ENCODE measurements at regions not wholly inside any gene's neighbourhood (a gene's known extent, or its start where the extent isn't known, plus 50 kb on each side); places are given as distances from the start of the nearest gene placed in this dataset.

DNA sequence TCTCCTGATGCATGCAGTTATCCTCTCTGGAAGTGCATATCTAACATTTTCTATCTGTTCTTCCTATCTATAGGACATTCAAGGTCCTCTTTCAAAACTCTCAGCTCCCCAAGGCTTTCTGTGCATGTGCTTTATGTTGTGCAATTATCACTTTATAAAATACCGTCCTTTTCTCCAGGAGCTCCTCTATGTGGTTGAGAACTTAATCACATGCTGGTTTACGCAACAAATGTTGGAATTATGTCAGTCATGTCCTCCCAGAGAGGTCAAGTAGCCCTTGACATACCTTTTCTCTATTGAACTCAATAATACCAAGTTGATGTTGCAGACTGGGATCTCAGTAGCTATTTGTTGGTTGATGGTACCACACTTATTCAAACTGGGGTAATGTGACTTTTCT, 388.4 kb downstream of the BTBD3 start (continued):
- TF ChIP-seq REST (IDR thresholded peaks at IDR 0.05) = no peak
- no peak for TF ChIP-seq RXRA (IDR thresholded peaks at IDR 0.05)
- TF ChIP-seq, protein P1, sequence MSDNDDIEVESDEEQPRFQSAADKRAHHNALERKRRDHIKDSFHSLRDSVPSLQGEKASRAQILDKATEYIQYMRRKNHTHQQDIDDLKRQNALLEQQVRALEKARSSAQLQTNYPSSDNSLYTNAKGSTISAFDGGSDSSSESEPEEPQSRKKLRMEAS (IDR thresholded peaks at IDR 0.05) = no peak
- no peak for TF ChIP-seq RAD21 (IDR thresholded peaks at IDR 0.05)
- TF ChIP-seq HNF4G (IDR thresholded peaks at IDR 0.05) = no peak
- no peak for TF ChIP-seq ZBTB33 (IDR thresholded peaks at IDR 0.05)

DNA sequence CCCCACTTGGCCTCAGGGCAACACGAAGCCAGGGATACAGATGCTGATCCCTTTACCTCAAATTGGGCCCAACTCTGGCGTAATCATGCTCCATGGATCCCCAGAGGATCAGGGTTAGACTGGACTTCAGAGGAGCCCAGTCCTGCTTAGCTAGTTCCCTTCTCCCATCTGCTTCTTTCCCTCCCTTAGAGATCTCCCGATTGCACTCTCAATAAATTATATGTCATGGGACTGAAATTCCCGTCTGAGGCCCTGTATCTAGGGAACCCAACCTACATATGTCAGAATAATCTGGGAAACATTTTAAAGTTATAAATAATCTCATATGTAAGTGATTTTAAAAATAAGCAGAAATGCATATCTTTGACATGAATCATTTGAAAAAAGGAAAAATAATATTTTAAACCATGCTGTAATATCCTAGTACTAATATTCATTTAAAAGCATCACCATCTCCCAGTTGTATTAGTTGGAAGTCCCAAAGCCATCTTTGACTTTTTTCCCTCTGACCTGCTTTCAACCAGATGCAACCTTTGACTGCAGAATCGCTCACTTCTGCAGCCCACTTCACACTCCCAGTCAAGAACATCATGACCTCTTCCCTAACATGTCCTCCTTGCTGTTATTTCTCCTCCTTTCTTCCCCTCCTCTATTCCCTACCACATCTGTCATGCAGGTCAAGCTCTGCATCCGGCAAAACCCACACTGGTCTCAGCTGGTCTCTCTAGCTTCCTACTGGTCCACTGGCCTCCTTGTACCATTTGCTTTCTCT, 393.6 kb downstream of the BTBD3 start:
- no peak overlapping the region for H3K27ac ChIP-seq (ENCODE audit: low read depth in 1 of 2, low read length in 2 of 2)
- 84% methylated on average over 6 of the region's 6 CpGs for WGBS
- no peak for TF ChIP-seq HNF4G (IDR thresholded peaks at IDR 0.05)
- TF ChIP-seq SP1 (IDR thresholded peaks at IDR 0.05) = no peak
- TF ChIP-seq RXRA (IDR thresholded peaks at IDR 0.05) = no peak
- TF ChIP-seq, protein P2, sequence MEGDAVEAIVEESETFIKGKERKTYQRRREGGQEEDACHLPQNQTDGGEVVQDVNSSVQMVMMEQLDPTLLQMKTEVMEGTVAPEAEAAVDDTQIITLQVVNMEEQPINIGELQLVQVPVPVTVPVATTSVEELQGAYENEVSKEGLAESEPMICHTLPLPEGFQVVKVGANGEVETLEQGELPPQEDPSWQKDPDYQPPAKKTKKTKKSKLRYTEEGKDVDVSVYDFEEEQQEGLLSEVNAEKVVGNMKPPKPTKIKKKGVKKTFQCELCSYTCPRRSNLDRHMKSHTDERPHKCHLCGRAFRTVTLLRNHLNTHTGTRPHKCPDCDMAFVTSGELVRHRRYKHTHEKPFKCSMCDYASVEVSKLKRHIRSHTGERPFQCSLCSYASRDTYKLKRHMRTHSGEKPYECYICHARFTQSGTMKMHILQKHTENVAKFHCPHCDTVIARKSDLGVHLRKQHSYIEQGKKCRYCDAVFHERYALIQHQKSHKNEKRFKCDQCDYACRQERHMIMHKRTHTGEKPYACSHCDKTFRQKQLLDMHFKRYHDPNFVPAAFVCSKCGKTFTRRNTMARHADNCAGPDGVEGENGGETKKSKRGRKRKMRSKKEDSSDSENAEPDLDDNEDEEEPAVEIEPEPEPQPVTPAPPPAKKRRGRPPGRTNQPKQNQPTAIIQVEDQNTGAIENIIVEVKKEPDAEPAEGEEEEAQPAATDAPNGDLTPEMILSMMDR (IDR thresholded peaks at IDR 0.05; ENCODE audit: low read depth, low read length, missing input control) = no peak
- TF ChIP-seq ZBTB33 (IDR thresholded peaks at IDR 0.05) = no peak
- TF ChIP-seq HNF4A (conservative IDR thresholded peaks at IDR 0.05) = no peak
- TF ChIP-seq, protein P1 (IDR thresholded peaks at IDR 0.05) = no peak
- no peak for TF ChIP-seq EGR1 (IDR thresholded peaks at IDR 0.05; ENCODE audit: low read depth in 2 of 2)
- TF ChIP-seq FOXA2 (IDR thresholded peaks at IDR 0.05) = no peak
- no peak for TF ChIP-seq RAD21 (IDR thresholded peaks at IDR 0.05)
- TF ChIP-seq TAF1 (conservative IDR thresholded peaks at IDR 0.05) = no peak
- no peak for TF ChIP-seq NR2F2 (IDR thresholded peaks at IDR 0.05)
- no peak for TF ChIP-seq FOXA1 (IDR thresholded peaks at IDR 0.05)
- no peak for TF ChIP-seq YY1 (IDR thresholded peaks at IDR 0.05)
- no peak for TF ChIP-seq JUND (IDR thresholded peaks at IDR 0.05)
- no peak for TF ChIP-seq ATF3 (IDR thresholded peaks at IDR 0.05)
- TF ChIP-seq REST (IDR thresholded peaks at IDR 0.05) = no peak
- TF ChIP-seq GABPA (IDR thresholded peaks at IDR 0.05 in 1 of 2, conservative IDR thresholded peaks at IDR 0.05 in 1 of 2) = no peak
- H3K4me1 ChIP-seq (ENCODE audit: control insufficient read depth in 4 of 4, insufficient read depth in 4 of 4, low read length in 3 of 4) = peaks cover 0 to 3% (median 0%) of the 10 kb centered on the region in 4 donors
- H3K4me3 ChIP-seq (ENCODE audit: low read depth in 1 of 3, low read length in 3 of 3) = no peak overlapping the region
- no peaks in the 10 kb centered on the region for H3K27me3 ChIP-seq (ENCODE audit: control insufficient read depth in 4 of 4, insufficient read depth in 4 of 4, low read length in 3 of 4)
- DNase-seq (ENCODE audit: low spot score) = no peak
- no peaks in the 10 kb centered on the region for H3K36me3 ChIP-seq (ENCODE audit: control insufficient read depth in 4 of 4, insufficient read depth in 3 of 4, low read depth in 1 of 4, low read length in 3 of 4)
- no peak overlapping the region for H3K9ac ChIP-seq (ENCODE audit: low read depth in 1 of 2, low read length in 2 of 2)
- H3K9me3 ChIP-seq (ENCODE audit: control insufficient read depth in 4 of 4, low read length in 3 of 4) = peaks cover 0 to 3% (median 0%) of the 10 kb centered on the region in 4 donors
